Osteocyte (in vitro differentiated cells): ENCODE measurements at regions not wholly inside any gene's neighbourhood (a gene's known extent, or its start where the extent isn't known, plus 50 kb on each side); places are given as distances from the start of the nearest gene placed in this dataset.

Source experiments
- DNase-seq: peaks from one replicate; pipeline ENCODE4 v3.0.0; 2021; ENCODE audit warnings: mixed read lengths; ENCODE audit not compliant: unreplicated experiment; ENCODE audit errors: extremely low spot score
- H3K27ac Mint-ChIP-seq: one replicate; pipeline ENCODE4 v1.8.0; 2021; ENCODE audit warnings: mild to moderate bottlenecking, mixed read lengths; ENCODE audit not compliant: unreplicated experiment
- H3K27me3 Mint-ChIP-seq: one replicate; pipeline ENCODE4 v1.8.0; 2021; ENCODE audit warnings: mixed read lengths; ENCODE audit not compliant: unreplicated experiment
- H3K36me3 Mint-ChIP-seq: one replicate; pipeline ENCODE4 v1.8.0; 2021; ENCODE audit warnings: mixed read lengths; ENCODE audit not compliant: unreplicated experiment
- H3K4me1 Mint-ChIP-seq: one replicate; pipeline ENCODE4 v1.8.0; 2021; ENCODE audit warnings: mixed read lengths; ENCODE audit not compliant: unreplicated experiment
- H3K4me3 Mint-ChIP-seq: one replicate; pipeline ENCODE4 v1.8.0; 2021; ENCODE audit warnings: mild to moderate bottlenecking, moderate library complexity, mixed read lengths; ENCODE audit not compliant: unreplicated experiment
- H3K9me3 Mint-ChIP-seq: one replicate; pipeline ENCODE4 v1.8.0; 2021; ENCODE audit warnings: mixed read lengths; ENCODE audit not compliant: unreplicated experiment
- TF ChIP-seq, protein P1 (sequence below): fragments of 200-600 bp; sonication (generic); IDR thresholded peaks from 2 replicates; pipeline ENCODE4 v1.5.0; 2021; ENCODE audit warnings: antibody characterized with exemption, mild to moderate bottlenecking, moderate library complexity

- DNase-seq, result no peak
- peaks cover 2% of the 10 kb centered on the region for H3K36me3 Mint-ChIP-seq
- no peak overlapping the region for H3K4me3 Mint-ChIP-seq
- no peak overlapping the region for H3K27ac Mint-ChIP-seq
- no peaks in the 10 kb centered on the region for H3K27me3 Mint-ChIP-seq
- H3K4me1 Mint-ChIP-seq, result peaks cover 8% of the 10 kb centered on the region
- peaks cover 5% of the 10 kb centered on the region for H3K9me3 Mint-ChIP-seq
- TF ChIP-seq, protein P1, sequence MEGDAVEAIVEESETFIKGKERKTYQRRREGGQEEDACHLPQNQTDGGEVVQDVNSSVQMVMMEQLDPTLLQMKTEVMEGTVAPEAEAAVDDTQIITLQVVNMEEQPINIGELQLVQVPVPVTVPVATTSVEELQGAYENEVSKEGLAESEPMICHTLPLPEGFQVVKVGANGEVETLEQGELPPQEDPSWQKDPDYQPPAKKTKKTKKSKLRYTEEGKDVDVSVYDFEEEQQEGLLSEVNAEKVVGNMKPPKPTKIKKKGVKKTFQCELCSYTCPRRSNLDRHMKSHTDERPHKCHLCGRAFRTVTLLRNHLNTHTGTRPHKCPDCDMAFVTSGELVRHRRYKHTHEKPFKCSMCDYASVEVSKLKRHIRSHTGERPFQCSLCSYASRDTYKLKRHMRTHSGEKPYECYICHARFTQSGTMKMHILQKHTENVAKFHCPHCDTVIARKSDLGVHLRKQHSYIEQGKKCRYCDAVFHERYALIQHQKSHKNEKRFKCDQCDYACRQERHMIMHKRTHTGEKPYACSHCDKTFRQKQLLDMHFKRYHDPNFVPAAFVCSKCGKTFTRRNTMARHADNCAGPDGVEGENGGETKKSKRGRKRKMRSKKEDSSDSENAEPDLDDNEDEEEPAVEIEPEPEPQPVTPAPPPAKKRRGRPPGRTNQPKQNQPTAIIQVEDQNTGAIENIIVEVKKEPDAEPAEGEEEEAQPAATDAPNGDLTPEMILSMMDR, result no peak
Measured at GRCh38 chr4:127174201-127174600, 458.6 kb upstream of the INTU start.

DNA sequence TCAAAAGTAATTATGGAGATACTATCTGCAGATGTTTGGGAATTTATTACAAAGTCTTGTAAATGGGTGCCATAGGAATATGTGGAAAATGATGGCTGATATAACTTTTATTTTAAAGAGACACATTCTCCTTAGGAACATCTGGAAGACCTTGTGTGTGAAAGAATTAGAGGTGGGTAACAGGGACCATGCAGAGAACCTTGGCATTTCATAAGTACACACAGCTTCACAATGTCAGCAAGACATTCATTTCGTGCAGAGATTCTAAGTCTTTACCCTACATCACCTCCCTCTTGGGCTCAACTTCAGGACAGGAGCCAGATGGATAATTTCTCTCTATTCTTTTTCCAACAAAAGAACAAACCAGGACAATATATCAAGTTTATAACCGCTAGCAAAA is 458.1 kb upstream of the INTU start:
- Mint-ChIP-seq H3K27me3 (no peaks in the 10 kb centered on the region), H3K4me1 (peaks cover 10% of the 10 kb centered on the region), H3K27ac (no peak overlapping the region), H3K36me3 (peaks cover 2% of the 10 kb centered on the region), H3K4me3 (no peak overlapping the region), H3K9me3 (peaks cover under 1% of the 10 kb centered on the region)
- TF ChIP-seq, protein P1, result no peak
- DNase-seq, result no peak

- Mint-ChIP-seq H3K27ac (peak overlapping the region; percentile 20), H3K9me3 (peaks cover 10% of the 10 kb centered on the region), H3K4me1 (peaks cover 14% of the 10 kb centered on the region), H3K36me3 (peaks cover 5% of the 10 kb centered on the region), H3K4me3 (no peak overlapping the region), H3K27me3 (no peaks in the 10 kb centered on the region)
- TF ChIP-seq, protein P1, result no peak
- no peak for DNase-seq
Measured at GRCh38 chr4:127179256-127180087, 453.3 kb upstream of the INTU start.

DNA sequence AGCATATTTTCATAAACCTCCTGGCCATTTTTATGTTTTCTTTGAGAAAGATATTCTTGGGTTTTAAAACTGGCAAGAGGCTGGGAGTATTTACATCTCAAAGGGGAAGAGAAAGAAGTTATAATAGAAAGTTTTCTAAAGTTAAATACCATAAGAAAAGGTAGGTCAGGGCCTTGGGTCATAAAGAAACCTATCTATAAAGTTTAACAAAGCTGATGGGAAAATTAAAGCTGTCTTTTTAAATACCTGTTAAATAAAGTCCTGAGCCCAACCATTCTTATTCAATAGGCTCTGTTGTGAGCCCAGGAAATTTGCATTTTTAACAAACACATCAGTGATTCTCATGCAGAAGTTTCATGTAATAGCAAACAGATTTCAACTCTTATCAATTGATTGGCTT is 451.8 kb upstream of the INTU start:
- peaks cover 10% of the 10 kb centered on the region for H3K36me3 Mint-ChIP-seq
- peaks cover 14% of the 10 kb centered on the region for H3K4me1 Mint-ChIP-seq
- peaks cover 20% of the 10 kb centered on the region for H3K9me3 Mint-ChIP-seq
- TF ChIP-seq, protein P1, result no peak
- H3K4me3 Mint-ChIP-seq, result no peak overlapping the region
- H3K27ac Mint-ChIP-seq, result no peak overlapping the region
- no peaks in the 10 kb centered on the region for H3K27me3 Mint-ChIP-seq
- DNase-seq, result no peak

DNA sequence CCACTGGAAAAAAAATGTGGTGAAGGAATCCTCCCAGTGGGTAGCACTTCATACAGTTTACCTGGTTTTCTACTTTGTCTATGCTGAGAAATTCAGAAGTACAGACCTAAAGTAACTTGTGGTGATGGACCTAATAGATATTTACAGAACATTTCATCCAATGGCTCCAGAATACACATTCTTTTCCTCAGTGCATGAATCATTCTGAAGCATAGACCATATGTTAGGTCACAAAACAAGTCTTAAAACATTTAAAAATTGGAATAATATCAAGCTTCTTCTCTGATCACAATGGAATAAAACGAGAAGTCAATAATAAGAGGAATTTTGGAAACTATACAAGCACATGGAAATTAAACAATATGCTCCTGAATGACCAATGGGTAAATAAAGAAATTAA is 450.1 kb upstream of the INTU start:
- Mint-ChIP-seq H3K4me3 (no peak overlapping the region), H3K27me3 (no peaks in the 10 kb centered on the region), H3K27ac (no peak overlapping the region), H3K9me3 (peaks cover 31% of the 10 kb centered on the region), H3K36me3 (peaks cover 14% of the 10 kb centered on the region), H3K4me1 (peaks cover 14% of the 10 kb centered on the region)
- TF ChIP-seq, protein P1, result no peak
- DNase-seq, result no peak
